PC-9 (cell line): ENCODE measurements at regions not wholly inside any gene's neighbourhood (a gene's known extent, or its start where the extent isn't known, plus 50 kb on each side); places are given as distances from the start of the nearest gene placed in this dataset.
A peak's percentile ranks its signal among the peaks of the same experiment; 100 is the strongest.
"Not testable (repeated sequence)": the region's sequence is repeated elsewhere in the genome, so short reads cannot be mapped to it uniquely, and the experiment has no call there.

Experiments used
- CTCF ChIP-seq: fragments of 200-600 bp; sonication (generic); conservative IDR thresholded peaks from 2 replicates; pipeline ENCODE4 v1.6.1; 2017; ENCODE audit warnings: mixed run types, antibody characterized with exemption, mild to moderate bottlenecking, moderate library complexity
- EZH2 ChIP-seq: fragments of 200-600 bp; sonication (generic); IDR thresholded peaks from 2 replicates; pipeline ENCODE4 v1.8.0; 2017; ENCODE audit warnings: antibody characterized with exemption, low read depth

- TF ChIP-seq CTCF: peak; percentile 54
- not testable (repeated sequence) for TF ChIP-seq EZH2
These were observed 96.0 kb upstream of the AGAP9 start for GRCh38 chr10:47619300-47620012.
